ENCODE measurements at regions not wholly inside any gene's neighbourhood (a gene's known extent, or its start where the extent isn't known, plus 50 kb on each side); places are given as distances from the start of the nearest gene placed in this dataset.

DNA sequence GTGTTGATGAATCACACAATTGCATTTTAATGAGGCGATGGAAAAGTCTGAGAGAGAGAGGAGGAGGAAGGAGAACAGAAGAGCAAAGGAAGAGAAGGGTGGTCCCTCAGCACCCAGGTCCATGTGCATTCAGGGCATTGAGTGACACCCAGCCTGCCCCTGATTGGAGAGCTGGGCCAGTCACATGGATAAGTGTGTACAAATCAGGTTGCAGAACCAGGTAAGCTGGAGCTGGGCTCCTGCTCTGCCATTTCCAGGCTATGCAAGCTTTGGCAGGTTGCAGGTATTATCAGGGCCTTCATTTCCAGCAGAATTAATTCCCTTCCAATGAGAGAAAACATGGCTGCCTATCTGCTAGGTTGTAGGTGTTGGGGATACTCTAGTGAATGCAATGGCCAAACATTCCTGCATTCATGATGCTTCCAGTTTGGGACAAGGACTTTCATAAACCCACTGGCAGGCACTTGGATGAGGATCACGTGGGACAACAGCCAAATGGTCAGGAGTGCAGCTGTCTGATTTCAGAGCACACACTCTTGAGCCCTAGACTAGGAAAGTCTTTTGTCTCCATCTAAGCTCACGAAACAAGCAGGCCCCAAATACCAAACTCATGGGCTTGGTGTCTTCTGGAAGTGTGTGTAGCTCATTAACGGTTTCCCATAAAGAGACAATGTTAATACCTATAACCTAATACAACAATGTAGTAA is 577.9 kb upstream of the CDH5 start:
- H3K4me3 ChIP-seq (ENCODE audit: low read depth, low read length) = no peak overlapping the region
- TF ChIP-seq, protein P1, sequence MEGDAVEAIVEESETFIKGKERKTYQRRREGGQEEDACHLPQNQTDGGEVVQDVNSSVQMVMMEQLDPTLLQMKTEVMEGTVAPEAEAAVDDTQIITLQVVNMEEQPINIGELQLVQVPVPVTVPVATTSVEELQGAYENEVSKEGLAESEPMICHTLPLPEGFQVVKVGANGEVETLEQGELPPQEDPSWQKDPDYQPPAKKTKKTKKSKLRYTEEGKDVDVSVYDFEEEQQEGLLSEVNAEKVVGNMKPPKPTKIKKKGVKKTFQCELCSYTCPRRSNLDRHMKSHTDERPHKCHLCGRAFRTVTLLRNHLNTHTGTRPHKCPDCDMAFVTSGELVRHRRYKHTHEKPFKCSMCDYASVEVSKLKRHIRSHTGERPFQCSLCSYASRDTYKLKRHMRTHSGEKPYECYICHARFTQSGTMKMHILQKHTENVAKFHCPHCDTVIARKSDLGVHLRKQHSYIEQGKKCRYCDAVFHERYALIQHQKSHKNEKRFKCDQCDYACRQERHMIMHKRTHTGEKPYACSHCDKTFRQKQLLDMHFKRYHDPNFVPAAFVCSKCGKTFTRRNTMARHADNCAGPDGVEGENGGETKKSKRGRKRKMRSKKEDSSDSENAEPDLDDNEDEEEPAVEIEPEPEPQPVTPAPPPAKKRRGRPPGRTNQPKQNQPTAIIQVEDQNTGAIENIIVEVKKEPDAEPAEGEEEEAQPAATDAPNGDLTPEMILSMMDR (IDR thresholded peaks at IDR 0.05; ENCODE audit: insufficient read depth, low read depth, low read length) = no peak
- no peak for DNase-seq (ENCODE audit: low read depth)

DNA sequence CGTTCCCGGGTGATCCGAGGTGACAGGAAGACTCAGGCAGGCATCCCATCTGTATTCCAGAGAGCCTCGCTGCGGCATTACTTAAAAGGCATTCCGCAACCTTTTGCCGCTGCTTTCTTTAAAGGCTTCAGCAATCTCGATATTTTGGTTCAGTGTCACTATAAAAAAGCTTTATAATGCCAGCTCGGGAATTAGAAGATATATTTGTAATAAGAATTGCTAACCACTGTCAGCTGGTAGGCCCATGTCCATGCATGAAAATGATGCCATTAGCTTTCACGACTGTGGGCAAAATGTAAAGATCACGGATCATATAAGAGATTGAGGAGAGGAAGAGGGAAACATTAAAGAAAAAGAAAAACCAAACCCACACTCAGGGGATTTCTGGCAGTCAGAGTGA is 578.6 kb upstream of the CDH5 start:
- TF ChIP-seq, protein P1 (IDR thresholded peaks at IDR 0.05; ENCODE audit: insufficient read depth, low read depth, low read length) = no peak
- no peak overlapping the region for H3K4me3 ChIP-seq (ENCODE audit: low read depth, low read length)
- no peak for DNase-seq (ENCODE audit: low read depth)

DNA sequence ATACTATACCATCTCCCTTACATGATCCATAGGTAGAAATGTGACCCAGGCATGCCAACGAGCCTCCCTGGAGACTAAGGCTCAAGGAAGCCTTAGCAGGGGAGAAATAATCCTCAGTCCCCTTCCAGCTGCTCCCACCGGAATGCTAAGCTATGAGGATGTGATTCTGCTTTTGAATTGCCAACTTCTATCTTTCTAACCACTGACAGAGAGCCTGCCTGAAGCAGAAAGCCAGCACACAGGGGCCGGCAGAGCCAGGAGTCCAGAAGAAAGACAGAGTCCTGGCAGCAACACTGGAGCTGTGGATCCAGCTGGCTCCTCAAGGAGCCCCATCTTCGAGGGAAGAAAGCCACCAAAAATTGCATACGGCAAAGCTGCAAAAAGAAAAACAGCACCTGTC is 579.6 kb upstream of the CDH5 start:
- TF ChIP-seq, protein P1 (IDR thresholded peaks at IDR 0.05; ENCODE audit: insufficient read depth, low read depth, low read length) = no peak
- DNase-seq (ENCODE audit: low read depth) = no peak
- no peak overlapping the region for H3K4me3 ChIP-seq (ENCODE audit: low read depth, low read length)

DNA sequence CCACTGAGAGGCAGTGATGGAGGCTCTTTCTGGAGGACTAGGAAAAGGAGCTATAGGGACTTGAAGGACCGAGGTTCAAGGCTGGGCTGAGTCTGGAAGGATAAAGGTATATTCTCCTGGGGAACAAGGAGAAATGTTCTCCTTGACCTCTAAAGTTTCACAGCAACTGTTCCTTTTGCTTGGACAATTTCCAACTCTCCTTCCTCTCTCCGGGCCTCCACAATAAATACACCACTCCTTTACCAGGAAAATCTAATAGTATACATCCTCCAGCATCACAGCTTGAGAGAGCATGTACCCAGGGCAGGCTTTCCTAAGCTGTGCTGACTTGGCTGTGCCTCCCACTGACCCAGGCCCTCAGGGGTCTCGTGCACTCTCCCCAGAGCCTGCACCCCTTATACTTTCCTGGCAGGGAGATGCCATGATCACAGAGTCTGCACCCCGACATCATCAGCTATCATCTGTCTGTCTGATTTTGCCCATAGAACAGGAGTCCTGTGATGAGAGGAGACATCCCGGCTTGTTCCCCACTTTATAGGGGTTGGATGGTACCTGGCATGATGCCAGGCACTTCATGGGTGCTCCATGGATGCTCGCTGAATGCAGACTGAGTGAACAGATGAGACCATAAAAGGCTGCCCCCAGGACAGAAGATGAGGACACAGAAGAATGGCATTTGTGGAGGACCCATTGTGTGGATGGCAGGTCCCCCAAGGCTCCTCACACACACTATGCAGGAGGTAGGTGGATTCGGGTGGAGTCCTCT is 582.6 kb upstream of the CDH5 start:
- H3K4me3 ChIP-seq (ENCODE audit: low read depth, low read length) = no peak overlapping the region
- no peak for DNase-seq (ENCODE audit: low read depth)
- TF ChIP-seq, protein P1 (IDR thresholded peaks at IDR 0.05; ENCODE audit: insufficient read depth, low read depth, low read length) = no peak

DNA sequence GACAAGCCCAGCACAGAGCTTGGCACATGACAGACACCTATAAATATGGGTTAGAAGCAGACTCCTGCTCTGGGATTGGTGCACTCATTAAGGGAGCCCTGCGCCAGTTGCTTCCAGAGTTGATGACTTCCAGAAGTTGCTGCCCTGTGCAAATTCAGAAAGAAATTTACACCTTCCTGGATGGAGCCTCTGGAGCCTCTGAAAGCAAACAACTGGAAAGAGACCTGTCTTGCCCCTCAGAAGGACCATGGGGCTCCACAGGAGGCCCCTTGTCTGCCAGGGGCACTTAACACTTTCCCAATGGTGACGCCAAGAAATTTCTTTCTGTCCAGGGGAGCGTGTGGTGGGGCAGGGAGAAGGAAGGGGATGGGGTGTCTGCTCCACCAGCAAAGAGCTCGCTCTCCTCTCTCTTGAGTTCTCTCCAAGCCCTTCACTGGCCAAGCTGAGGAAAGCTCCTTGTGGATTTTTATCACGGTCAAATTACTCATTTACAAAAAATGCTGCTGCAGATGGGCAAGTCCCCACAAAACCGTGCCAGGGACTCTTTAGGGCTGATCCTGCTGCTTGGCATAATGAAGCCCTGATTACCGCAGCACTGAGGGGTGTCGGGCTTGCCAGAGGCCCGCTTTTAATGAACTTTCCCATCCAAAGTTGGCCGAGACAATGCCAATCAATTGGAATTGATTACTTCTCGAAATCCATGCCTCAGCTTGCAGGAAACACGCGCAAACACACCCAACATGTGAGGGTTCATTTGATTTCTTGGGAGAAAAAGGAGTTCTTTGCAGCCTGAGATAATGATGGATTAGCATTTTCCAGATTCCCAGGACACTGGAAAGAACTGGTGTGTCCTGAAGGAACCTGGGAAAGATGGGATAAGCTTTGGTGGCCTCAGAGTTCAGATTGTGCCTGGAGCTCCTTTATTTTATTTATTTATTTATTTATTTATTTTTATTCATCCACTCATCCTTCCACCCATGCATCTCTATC is 583.6 kb upstream of the CDH5 start:
- peak; percentile 48 for DNase-seq (ENCODE audit: low read depth)
- TF ChIP-seq, protein P1 (IDR thresholded peaks at IDR 0.05; ENCODE audit: insufficient read depth, low read depth, low read length) = no peak
- no peak overlapping the region for H3K4me3 ChIP-seq (ENCODE audit: low read depth, low read length)

DNA sequence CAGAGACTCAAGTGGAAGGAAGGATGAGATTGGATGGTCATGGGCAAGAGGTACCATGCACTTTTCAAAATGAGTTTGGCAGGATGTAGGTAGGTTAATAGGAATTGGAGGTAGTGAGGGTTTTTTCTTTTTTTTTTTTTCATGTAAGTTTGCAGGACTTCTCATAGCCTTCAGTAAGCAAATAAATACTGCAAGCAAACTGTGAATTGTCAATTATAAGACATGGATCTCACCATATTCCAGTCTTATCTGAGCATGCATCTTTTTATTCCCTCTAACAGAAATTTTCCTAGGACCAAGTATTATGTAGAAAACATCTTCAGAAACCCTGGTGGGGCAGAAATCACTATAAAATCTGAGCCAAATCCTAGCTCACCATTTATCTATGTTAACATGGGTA is 584.6 kb upstream of the CDH5 start:
- no peak overlapping the region for H3K4me3 ChIP-seq (ENCODE audit: low read depth, low read length)
- TF ChIP-seq, protein P1 (IDR thresholded peaks at IDR 0.05; ENCODE audit: insufficient read depth, low read depth, low read length) = no peak
- no peak for DNase-seq (ENCODE audit: low read depth)

Data from fibroblast of villous mesenchyme (primary cell).